Fibroblast of skin of abdomen (primary cell): ENCODE measurements at regions not wholly inside any gene's neighbourhood (a gene's known extent, or its start where the extent isn't known, plus 50 kb on each side); places are given as distances from the start of the nearest gene placed in this dataset.
A peak's percentile ranks its signal among the peaks of the same experiment; 100 is the strongest.
"Not testable (repeated sequence)": the region's sequence is repeated elsewhere in the genome, so short reads cannot be mapped to it uniquely, and the experiment has no call there.

Experiments
- DNase-seq: peaks from one replicate; pipeline ENCODE4 v3.0.0-alpha.2; 2013

- DNase-seq, result no peak
These were observed 204.0 kb upstream of the MYLIP start for GRCh38 chr6:15924893-15925292.

- DNase-seq, result peak; percentile 93
These were observed 206.2 kb upstream of the MYLIP start for GRCh38 chr6:15922510-15923250.

- peak; percentile 8 for DNase-seq
These were observed 207.6 kb upstream of the MYLIP start for GRCh38 chr6:15921243-15921642.

GRCh38 chr6:15916581-15916980 lies 212.3 kb upstream of the MYLIP start:
- DNase-seq, result no peak

- DNase-seq, result no peak
These were observed 213.2 kb upstream of the MYLIP start for GRCh38 chr6:15915508-15916178.

GRCh38 chr6:15914553-15914952 lies 214.3 kb upstream of the MYLIP start:
- DNase-seq, result no peak

GRCh38 chr6:15913573-15913972 lies 215.3 kb upstream of the MYLIP start:
- DNase-seq, result no peak

- peak; percentile 63 for DNase-seq
These were observed 216.1 kb upstream of the MYLIP start for GRCh38 chr6:15912505-15913400.

GRCh38 chr6:15911753-15912504 lies 217.0 kb upstream of the MYLIP start:
- DNase-seq, result no peak

- DNase-seq, result no peak
These were observed 219.4 kb upstream of the MYLIP start for GRCh38 chr6:15909290-15910070.

GRCh38 chr6:15908871-15909270 lies 220.0 kb upstream of the MYLIP start:
- DNase-seq, result no peak

GRCh38 chr6:15907914-15908518 lies 220.9 kb upstream of the MYLIP start:
- DNase-seq, result no peak

- DNase-seq, result not testable (repeated sequence)
These were observed 221.5 kb upstream of the MYLIP start for GRCh38 chr6:15907220-15907913.

- DNase-seq, result no peak
These were observed 222.4 kb upstream of the MYLIP start for GRCh38 chr6:15906420-15907016.

GRCh38 chr6:15905488-15906419 lies 223.1 kb upstream of the MYLIP start:
- no peak for DNase-seq

GRCh38 chr6:15904651-15905376 lies 224.1 kb upstream of the MYLIP start:
- DNase-seq, result no peak

GRCh38 chr6:15901141-15902115 lies 227.5 kb upstream of the MYLIP start:
- no peak for DNase-seq
